HCT116 (cell line): ENCODE measurements at regions not wholly inside any gene's neighbourhood (a gene's known extent, or its start where the extent isn't known, plus 50 kb on each side); places are given as distances from the start of the nearest gene placed in this dataset.

Experiments used
- ATAC-seq: fragments of 200-7000 bp; cut with Tn5 transposase; 2 replicates; pipeline ENCODE4 v1.9.1; 2020; ENCODE audit warnings: mild to moderate bottlenecking, moderate library complexity
- BruUV-seq: library from RNA; stranded (reverse); fragments of 400-500 nt; replicated peaks from 2 replicates; lab custom pipeline; 2021; lab: Mats Ljungman, UMichigan
- CTCF ChIA-PET: fragments of 300-600 bp; sonication (Branson Sonifier 250); formaldehyde crosslinking; loops from one replicate; lab custom pipeline; 2021; ENCODE audit warnings: antibody characterized with exemption; lab: Charles Lee
- POLR2A ChIA-PET: fragments of 300-600, 350-600 bp; sonication (Branson Sonifier 250); formaldehyde crosslinking; loops from one replicate; lab custom pipeline; 2021; ENCODE audit warnings: antibody characterized with exemption; lab: Charles Lee
- RAD21 ChIA-PET, 2 experiments: fragments of 300-600 bp; sonication (Branson Sonifier 250); formaldehyde crosslinking; loops; one replicate each; lab custom pipeline; 2023; ENCODE audit warnings: low total read pairs in 2 of 2; ENCODE audit not compliant: uncharacterized antibody in 2 of 2, unreplicated experiment in 2 of 2, low non-redundant PET in 1 of 2; lab: Charles Lee
- DNase-seq: peaks from one replicate; pipeline ENCODE4 v3.0.0-alpha.2; 2010; ENCODE audit warnings: low read depth, low spot score
- H2AFZ ChIP-seq: fragments of 200-600 bp; shearing (Covaris generic), sonication (generic); 2 replicates; pipeline ENCODE4 v1.6.1; 2017; ENCODE audit warnings: low read depth, mixed run types, mixed read lengths, antibody characterized with exemption, low read length; ENCODE audit not compliant: poor library complexity, severe bottlenecking
- H3K27ac ChIP-seq: 2 replicates; pipeline ENCODE4 v1.5.1; 2012; ENCODE audit warnings: low read depth, low read length
- H3K27me3 ChIP-seq: fragments of 200-600 bp; sonication (generic); 2 replicates; pipeline ENCODE4 v1.6.1; 2016; ENCODE audit warnings: mixed run types, low read length, mixed read lengths; ENCODE audit not compliant: insufficient read depth
- H3K36me3 ChIP-seq, 2 experiments: fragments of 200-500 bp in 1 of 2; fragments of 200-600 bp in 1 of 2; sonication (Bioruptor generic) in 1 of 2; sonication (generic) in 1 of 2; 2 replicates each; pipeline versions ENCODE4 v1.5.1 to v1.6.1; 2014 to 2016; ENCODE audit warnings: low read length in 2 of 2, inconsistent platforms in 1 of 2, mixed read lengths in 1 of 2, mixed run types in 1 of 2; ENCODE audit not compliant: insufficient read depth in 2 of 2, control insufficient read depth in 1 of 2
- H3K4me1 ChIP-seq, 2 experiments: fragments of 200-600 bp in 1 of 2; sonication (generic) in 1 of 2; 2 replicates each; pipeline versions ENCODE4 v1.5.1 to v1.6.1; 2012 to 2017; ENCODE audit warnings: low read length in 2 of 2, inconsistent platforms in 1 of 2, mild to moderate bottlenecking in 1 of 2, mixed read lengths in 1 of 2, mixed run types in 1 of 2, moderate library complexity in 1 of 2; ENCODE audit not compliant: insufficient read depth in 2 of 2, control insufficient read depth in 1 of 2
- H3K4me2 ChIP-seq: fragments of 200-600 bp; sonication (generic); 2 replicates; pipeline ENCODE4 v1.6.1; 2017; ENCODE audit warnings: mixed run types, low read length, mixed read lengths
- H3K4me3 ChIP-seq, 2 experiments: fragments of 200-600 bp in 1 of 2; sonication (generic) in 1 of 2; replicated peaks in 1 of 2; 2 replicates each; pipeline ENCODE4 v1.5.1; 2011 to 2016; ENCODE audit warnings: low read length in 2 of 2, control low read depth in 1 of 2, low read depth in 1 of 2, mild to moderate bottlenecking in 1 of 2, mixed read lengths in 1 of 2, mixed run types in 1 of 2
- H3K79me2 ChIP-seq: fragments of 200-600 bp; sonication (generic); 2 replicates; pipeline ENCODE4 v1.6.1; 2017; ENCODE audit warnings: mild to moderate bottlenecking, mixed run types, low read length, moderate library complexity, mixed read lengths; ENCODE audit not compliant: insufficient read depth
- H3K9ac ChIP-seq: fragments of 200-600 bp; sonication (generic); 2 replicates; pipeline ENCODE4 v1.6.1; 2016; ENCODE audit warnings: low read length, mixed read lengths
- H3K9me2 ChIP-seq: fragments of 200-600 bp; sonication (generic), shearing (Covaris generic); 2 replicates; pipeline ENCODE4 v1.6.1; 2017; ENCODE audit warnings: mixed run types, mild to moderate bottlenecking, moderate library complexity; ENCODE audit not compliant: insufficient read depth
- H3K9me3 ChIP-seq, 2 experiments: fragments of 200-500 bp in 1 of 2; fragments of 200-600 bp in 1 of 2; sonication (Bioruptor generic) in 1 of 2; sonication (generic) in 1 of 2; 2 replicates each; pipeline ENCODE4 v1.6.1; 2014 to 2017; ENCODE audit warnings: low read length in 2 of 2, mixed read lengths in 2 of 2, inconsistent platforms in 1 of 2, low read depth in 1 of 2, mild to moderate bottlenecking in 1 of 2, mixed run types in 1 of 2, moderate library complexity in 1 of 2; ENCODE audit not compliant: control insufficient read depth in 1 of 2, insufficient read depth in 1 of 2
- H4K20me1 ChIP-seq: fragments of 200-600 bp; sonication (generic), shearing (Covaris generic); 2 replicates; pipeline ENCODE4 v1.6.1; 2017; ENCODE audit warnings: mixed run types, mild to moderate bottlenecking, moderate library complexity; ENCODE audit not compliant: insufficient read depth
- CEBPB ChIP-seq: IDR thresholded peaks from 2 replicates; pipeline ENCODE4 v1.6.1; 2012; ENCODE audit warnings: low read depth
- EGR1 ChIP-seq: IDR thresholded peaks from 2 replicates; pipeline ENCODE4 v1.6.1; 2012; ENCODE audit warnings: low read depth
- ELF1 ChIP-seq: IDR thresholded peaks from 2 replicates; pipeline ENCODE4 v1.6.1; 2012; ENCODE audit warnings: low read depth, borderline replicate concordance
- EZH2 ChIP-seq: fragments of 200-600 bp; sonication (generic); IDR thresholded peaks from 2 replicates; pipeline ENCODE4 v1.6.1; 2017; ENCODE audit warnings: antibody characterized with exemption, mixed run types
- FOSL1 ChIP-seq: IDR thresholded peaks from 2 replicates; pipeline ENCODE4 v1.6.1; 2012; ENCODE audit warnings: low read depth
- JUND ChIP-seq: IDR thresholded peaks from 2 replicates; pipeline ENCODE4 v1.6.1; 2012
- POLR2A ChIP-seq: IDR thresholded peaks from 2 replicates; pipeline ENCODE4 v1.7.0; 2011; ENCODE audit warnings: borderline replicate concordance; ENCODE audit not compliant: insufficient read depth, insufficient read length; ENCODE audit errors: extremely low read depth
- POLR2AphosphoS5 ChIP-seq: IDR thresholded peaks from 2 replicates; pipeline ENCODE4 v1.6.1; 2011; ENCODE audit warnings: mild to moderate bottlenecking, low read depth, low read length, moderate library complexity
- RAD21 ChIP-seq: IDR thresholded peaks from 2 replicates; pipeline ENCODE4 v1.6.1; 2012; ENCODE audit warnings: low read depth, mild to moderate bottlenecking
- SRF ChIP-seq: IDR thresholded peaks from 2 replicates; pipeline ENCODE4 v1.6.1; 2012; ENCODE audit warnings: low read depth
- YY1 ChIP-seq: IDR thresholded peaks from 2 replicates; pipeline ENCODE4 v1.6.1; 2011; ENCODE audit warnings: low read length, low read depth, moderate library complexity, mild to moderate bottlenecking; ENCODE audit not compliant: insufficient replicate concordance; ENCODE audit errors: extremely low read depth
- ZNF274 ChIP-seq: fragments of 200-500 bp; sonication (Bioruptor generic); IDR thresholded peaks from 2 replicates; pipeline ENCODE4 v1.6.1; 2014; ENCODE audit warnings: mild to moderate bottlenecking, low read depth, low read length, inconsistent platforms
- intact Hi-C: fragments of 100-400 bp; cut with micrococcal nuclease; formaldehyde crosslinking; loops from 2 replicates; pipeline ENCODE4 v1.10.0; 2022
- TF ChIP-seq, protein P1 (sequence below): IDR thresholded peaks from 2 replicates; pipeline ENCODE4 v1.6.1; 2012
- TF ChIP-seq, protein P2 (sequence below): IDR thresholded peaks from 2 replicates; pipeline ENCODE4 v1.6.1; 2011; ENCODE audit warnings: mild to moderate bottlenecking, low read length, moderate library complexity; ENCODE audit not compliant: insufficient replicate concordance; ENCODE audit errors: extremely low read depth
- TF ChIP-seq, protein P3 (sequence below): IDR thresholded peaks from 2 replicates; pipeline ENCODE4 v1.6.1; 2012
- TF ChIP-seq, protein P4 (sequence below), 3 experiments: fragments of 200-600 bp in 1 of 3; sonication (generic) in 1 of 3; IDR thresholded peaks in 2 of 3; conservative IDR thresholded peaks in 1 of 3; 2 replicates each; pipeline ENCODE4 v1.5.1; 2012 to 2017; ENCODE audit warnings: low read depth in 2 of 3, low read length in 2 of 3, antibody characterized with exemption in 1 of 3, borderline replicate concordance in 1 of 3, control low read depth in 1 of 3, mild to moderate bottlenecking in 1 of 3, mixed read lengths in 1 of 3, mixed run types in 1 of 3, moderate library complexity in 1 of 3; ENCODE audit not compliant: insufficient read depth in 1 of 3

DNA sequence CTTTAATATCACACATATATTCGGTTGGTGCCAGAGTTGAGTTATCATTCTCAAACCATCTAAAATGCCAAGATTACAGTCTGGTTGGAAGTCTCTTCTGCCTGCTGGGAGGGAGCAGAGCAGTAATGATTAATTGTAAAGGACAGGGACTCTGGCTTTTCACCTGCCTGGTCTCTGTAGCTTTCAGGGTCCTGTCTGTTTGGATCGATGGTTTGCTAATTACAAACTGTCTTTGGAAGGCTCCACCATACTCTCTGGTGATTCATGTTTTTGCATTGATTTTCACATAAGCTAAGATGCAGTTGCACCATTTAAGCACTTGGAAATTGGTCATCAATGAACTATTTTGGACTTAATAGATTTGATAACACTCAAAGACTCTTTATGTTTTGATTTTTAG, 350.4 kb upstream of the SATB1 start:
- Histone ChIP-seq H3K79me2 (no peaks in the 10 kb centered on the region), H2AFZ (no peak overlapping the region), H3K27ac (no peak overlapping the region), H3K36me3 (no peaks in the 10 kb centered on the region), H3K4me3 (no peak overlapping the region), H3K4me1 (no peaks in the 10 kb centered on the region), H3K9me2 (no peaks in the 10 kb centered on the region), H3K27me3 (no peaks in the 10 kb centered on the region; the same call in 1 of the 2 replicates), H3K4me2 (no peak overlapping the region), H3K9ac (no peak overlapping the region), H4K20me1 (no peaks in the 10 kb centered on the region), H3K9me3 (no peaks in the 10 kb centered on the region)
- intact Hi-C loops, result no loop called here
- BruUV-seq, result no TSS peak
- DNase-seq, result no peak
- ChIA-PET CTCF (no interaction called here), RAD21 (no interaction called here), POLR2A (no interaction called here)
- ATAC-seq, result no peak
- TF ChIP-seq EGR1 (no peak), POLR2A (no peak), EZH2 (no peak), JUND (no peak), SRF (no peak), RAD21 (no peak), CEBPB (no peak), POLR2AphosphoS5 (no peak), YY1 (no peak), ZNF274 (no peak), ELF1 (no peak), FOSL1 (no peak)
- TF ChIP-seq, protein P1, sequence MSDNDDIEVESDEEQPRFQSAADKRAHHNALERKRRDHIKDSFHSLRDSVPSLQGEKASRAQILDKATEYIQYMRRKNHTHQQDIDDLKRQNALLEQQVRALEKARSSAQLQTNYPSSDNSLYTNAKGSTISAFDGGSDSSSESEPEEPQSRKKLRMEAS, result no peak
- TF ChIP-seq, protein P2, sequence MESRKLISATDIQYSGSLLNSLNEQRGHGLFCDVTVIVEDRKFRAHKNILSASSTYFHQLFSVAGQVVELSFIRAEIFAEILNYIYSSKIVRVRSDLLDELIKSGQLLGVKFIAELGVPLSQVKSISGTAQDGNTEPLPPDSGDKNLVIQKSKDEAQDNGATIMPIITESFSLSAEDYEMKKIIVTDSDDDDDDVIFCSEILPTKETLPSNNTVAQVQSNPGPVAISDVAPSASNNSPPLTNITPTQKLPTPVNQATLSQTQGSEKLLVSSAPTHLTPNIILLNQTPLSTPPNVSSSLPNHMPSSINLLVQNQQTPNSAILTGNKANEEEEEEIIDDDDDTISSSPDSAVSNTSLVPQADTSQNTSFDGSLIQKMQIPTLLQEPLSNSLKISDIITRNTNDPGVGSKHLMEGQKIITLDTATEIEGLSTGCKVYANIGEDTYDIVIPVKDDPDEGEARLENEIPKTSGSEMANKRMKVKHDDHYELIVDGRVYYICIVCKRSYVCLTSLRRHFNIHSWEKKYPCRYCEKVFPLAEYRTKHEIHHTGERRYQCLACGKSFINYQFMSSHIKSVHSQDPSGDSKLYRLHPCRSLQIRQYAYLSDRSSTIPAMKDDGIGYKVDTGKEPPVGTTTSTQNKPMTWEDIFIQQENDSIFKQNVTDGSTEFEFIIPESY, result no peak
- TF ChIP-seq, protein P3, sequence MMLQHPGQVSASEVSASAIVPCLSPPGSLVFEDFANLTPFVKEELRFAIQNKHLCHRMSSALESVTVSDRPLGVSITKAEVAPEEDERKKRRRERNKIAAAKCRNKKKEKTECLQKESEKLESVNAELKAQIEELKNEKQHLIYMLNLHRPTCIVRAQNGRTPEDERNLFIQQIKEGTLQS, result no peak
- TF ChIP-seq, protein P4, sequence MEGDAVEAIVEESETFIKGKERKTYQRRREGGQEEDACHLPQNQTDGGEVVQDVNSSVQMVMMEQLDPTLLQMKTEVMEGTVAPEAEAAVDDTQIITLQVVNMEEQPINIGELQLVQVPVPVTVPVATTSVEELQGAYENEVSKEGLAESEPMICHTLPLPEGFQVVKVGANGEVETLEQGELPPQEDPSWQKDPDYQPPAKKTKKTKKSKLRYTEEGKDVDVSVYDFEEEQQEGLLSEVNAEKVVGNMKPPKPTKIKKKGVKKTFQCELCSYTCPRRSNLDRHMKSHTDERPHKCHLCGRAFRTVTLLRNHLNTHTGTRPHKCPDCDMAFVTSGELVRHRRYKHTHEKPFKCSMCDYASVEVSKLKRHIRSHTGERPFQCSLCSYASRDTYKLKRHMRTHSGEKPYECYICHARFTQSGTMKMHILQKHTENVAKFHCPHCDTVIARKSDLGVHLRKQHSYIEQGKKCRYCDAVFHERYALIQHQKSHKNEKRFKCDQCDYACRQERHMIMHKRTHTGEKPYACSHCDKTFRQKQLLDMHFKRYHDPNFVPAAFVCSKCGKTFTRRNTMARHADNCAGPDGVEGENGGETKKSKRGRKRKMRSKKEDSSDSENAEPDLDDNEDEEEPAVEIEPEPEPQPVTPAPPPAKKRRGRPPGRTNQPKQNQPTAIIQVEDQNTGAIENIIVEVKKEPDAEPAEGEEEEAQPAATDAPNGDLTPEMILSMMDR (IDR thresholded peaks at IDR 0.05 in 2 of 3, conservative IDR thresholded peaks at IDR 0.05 in 1 of 3; ENCODE audit: borderline replicate concordance in 1 of 3, insufficient read depth in 1 of 3, low read depth in 2 of 3, low read length in 2 of 3), result no peak
- TF ChIP-seq, all 23 proteins: peak for 0
